ENCODE measurements at regions not wholly inside any gene's neighbourhood (a gene's known extent, or its start where the extent isn't known, plus 50 kb on each side); places are given as distances from the start of the nearest gene placed in this dataset.

DNA sequence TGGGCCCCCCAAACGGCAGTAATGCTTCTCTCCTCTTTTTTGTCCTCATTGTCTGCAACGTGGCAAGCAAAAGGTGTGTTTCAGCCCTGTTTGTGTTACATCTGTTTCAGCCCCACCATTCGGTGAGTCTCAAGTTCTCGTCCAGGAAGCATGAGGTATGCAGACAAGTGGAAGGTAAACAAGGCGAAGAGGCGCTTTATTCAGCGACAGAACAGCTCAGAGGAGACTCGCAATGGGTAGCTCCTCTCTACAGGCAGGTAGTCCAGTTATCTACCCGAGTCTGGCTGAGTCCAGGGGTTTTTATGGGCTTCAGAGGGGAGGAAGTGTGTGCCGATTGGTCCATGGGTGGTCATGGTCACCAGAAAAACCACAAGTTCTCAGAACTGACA lies 733.4 kb upstream of the CDH7 start:
- TF ChIP-seq, protein P1, sequence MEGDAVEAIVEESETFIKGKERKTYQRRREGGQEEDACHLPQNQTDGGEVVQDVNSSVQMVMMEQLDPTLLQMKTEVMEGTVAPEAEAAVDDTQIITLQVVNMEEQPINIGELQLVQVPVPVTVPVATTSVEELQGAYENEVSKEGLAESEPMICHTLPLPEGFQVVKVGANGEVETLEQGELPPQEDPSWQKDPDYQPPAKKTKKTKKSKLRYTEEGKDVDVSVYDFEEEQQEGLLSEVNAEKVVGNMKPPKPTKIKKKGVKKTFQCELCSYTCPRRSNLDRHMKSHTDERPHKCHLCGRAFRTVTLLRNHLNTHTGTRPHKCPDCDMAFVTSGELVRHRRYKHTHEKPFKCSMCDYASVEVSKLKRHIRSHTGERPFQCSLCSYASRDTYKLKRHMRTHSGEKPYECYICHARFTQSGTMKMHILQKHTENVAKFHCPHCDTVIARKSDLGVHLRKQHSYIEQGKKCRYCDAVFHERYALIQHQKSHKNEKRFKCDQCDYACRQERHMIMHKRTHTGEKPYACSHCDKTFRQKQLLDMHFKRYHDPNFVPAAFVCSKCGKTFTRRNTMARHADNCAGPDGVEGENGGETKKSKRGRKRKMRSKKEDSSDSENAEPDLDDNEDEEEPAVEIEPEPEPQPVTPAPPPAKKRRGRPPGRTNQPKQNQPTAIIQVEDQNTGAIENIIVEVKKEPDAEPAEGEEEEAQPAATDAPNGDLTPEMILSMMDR (conservative IDR thresholded peaks at IDR 0.05), result no peak
- TF ChIP-seq ZFX (IDR thresholded peaks at IDR 0.05), result no peak
